Esophagus squamous epithelium (tissue), 5 donors: ENCODE measurements at regions not wholly inside any gene's neighbourhood (a gene's known extent, or its start where the extent isn't known, plus 50 kb on each side); places are given as distances from the start of the nearest gene placed in this dataset.
"Not testable (repeated sequence)": the region's sequence is repeated elsewhere in the genome, so short reads cannot be mapped to it uniquely, and the experiment has no call there.

Source experiments
- DNase-seq: peaks from one replicate; lab custom pipeline; 2025; lab: John Stamatoyannopoulos, UW
- H3K27ac ChIP-seq, 4 donors: fragments of 200-600 bp; sonication (generic); one replicate each; pipeline ENCODE4 v1.5.1; 2016 to 2019; ENCODE audit warnings: mild to moderate bottlenecking in 1 of 4
- H3K27me3 ChIP-seq, 4 donors: fragments of 200-600 bp; sonication (generic); 1 replicate in 3 of 4; 2 replicates in 1 of 4; pipeline versions ENCODE4 v1.5.1 to v1.6.0; 2017 to 2021; ENCODE audit warnings: antibody characterized with exemption in 1 of 4
- H3K36me3 ChIP-seq, 3 donors: fragments of 200-600 bp; sonication (generic); one replicate each; pipeline ENCODE4 v1.5.1; 2016 to 2019
- H3K4me1 ChIP-seq, 3 donors: fragments of 200-600 bp; sonication (generic); one replicate each; pipeline ENCODE4 v1.5.1; 2017 to 2019
- H3K4me3 ChIP-seq, 4 donors: fragments of 200-600 bp; sonication (generic); 1 replicate in 3 of 4; 2 replicates in 1 of 4; pipeline ENCODE4 v1.5.1; 2016 to 2019; ENCODE audit warnings: mild to moderate bottlenecking in 2 of 4, moderate library complexity in 1 of 4
- H3K9me3 ChIP-seq, 3 donors: fragments of 200-600 bp; sonication (generic); one replicate each; pipeline ENCODE4 v1.5.1; 2016 to 2019
- CTCF ChIP-seq, 6 experiments: fragments of 450-650 bp in 4 of 6; fragments of 200-600 bp in 2 of 6; sonication (generic) in 2 of 6; IDR thresholded peaks; one replicate each; pipeline ENCODE4 v1.5.1; 2016 to 2019; ENCODE audit warnings: antibody characterized with exemption in 6 of 6, mild to moderate bottlenecking in 4 of 6, moderate library complexity in 4 of 6
- POLR2A ChIP-seq, 4 donors: fragments of 450-650 bp; IDR thresholded peaks; one replicate each; pipeline ENCODE4 v1.6.1; 2017; ENCODE audit warnings: antibody characterized with exemption in 4 of 4, mild to moderate bottlenecking in 4 of 4, moderate library complexity in 3 of 4
- WGBS, 2 donors: methylation state at CpG; one replicate each; pipeline ENCODE4 v1.1.5; 2018; 5-methylcytosine and 5-hydroxymethylcytosine counted together
- intact Hi-C: fragments of 100-400 bp; cut with DNase I; formaldehyde crosslinking; loops from one replicate; pipeline ENCODE4 v1.15.0; 2022
- donor health status: DM: yes; HTN: yes; CAD: no.

GRCh38 chr11:49817705-49818430, 134.3 kb upstream of the OR4C13 start:
- H3K4me3 ChIP-seq, intact Hi-C loops, H3K9me3 ChIP-seq, H3K27me3 ChIP-seq, H3K36me3 ChIP-seq, H3K4me1 ChIP-seq, H3K27ac ChIP-seq, DNase-seq: not testable (repeated sequence)
- WGBS, 2 donors = 90% methylated on average over 35 to 40 of the region's 43 CpGs

- 71 to 83% methylated on average over 6 of the region's 6 CpGs for WGBS, 2 donors
- H3K27me3 ChIP-seq, H3K9me3 ChIP-seq, H3K4me3 ChIP-seq, H3K27ac ChIP-seq, H3K4me1 ChIP-seq, intact Hi-C loops, DNase-seq, H3K36me3 ChIP-seq: not testable (repeated sequence)
Measured at GRCh38 chr11:49823188-49823587, 129.0 kb upstream of the OR4C13 start.

- 78 to 87% methylated on average over 11 to 12 of the region's 29 CpGs for WGBS, 2 donors
- H3K27ac ChIP-seq, DNase-seq: not testable (repeated sequence)
Measured at GRCh38 chr11:49850541-49850940, 101.7 kb upstream of the OR4C13 start.

GRCh38 chr11:49851511-49851910, 100.7 kb upstream of the OR4C13 start:
- WGBS, 2 donors = 88 to 92% methylated on average over 2 to 20 of the region's 31 CpGs
- DNase-seq = no peak

More at GRCh38 chr11:49850541-49850940, 101.7 kb upstream of the OR4C13 start:
- H3K36me3 ChIP-seq, H3K4me1 ChIP-seq, intact Hi-C loops, H3K27me3 ChIP-seq, H3K4me3 ChIP-seq: not testable (repeated sequence)
- H3K9me3 ChIP-seq = peaks cover 0 to 20% (median 10%) of the 10 kb centered on the region in 3 donors

GRCh38 chr11:49851971-49852389, 100.2 kb upstream of the OR4C13 start:
- H3K36me3 ChIP-seq = no peaks in the 10 kb centered on the region
- H3K4me1 ChIP-seq = no peaks in the 10 kb centered on the region
- H3K27me3 ChIP-seq = no peaks in the 10 kb centered on the region
- DNase-seq = no peak
- no peak overlapping the region for H3K4me3 ChIP-seq
- no peak overlapping the region for H3K27ac ChIP-seq
- WGBS, 2 donors = no CpG with 5 or more reads among the region's 35 CpGs
- TF ChIP-seq POLR2A (IDR thresholded peaks at IDR 0.05) = no peak
- TF ChIP-seq CTCF (IDR thresholded peaks at IDR 0.05) = no peak
- peaks cover 0 to 20% (median 10%) of the 10 kb centered on the region in 3 donors for H3K9me3 ChIP-seq
- intact Hi-C loops = no loop called here

More at GRCh38 chr11:49851511-49851910, 100.7 kb upstream of the OR4C13 start:
- TF ChIP-seq POLR2A (IDR thresholded peaks at IDR 0.05) = no peak
- TF ChIP-seq CTCF (IDR thresholded peaks at IDR 0.05) = no peak
- H3K27ac ChIP-seq = no peak overlapping the region
- intact Hi-C loops = no loop called here
- peaks cover 0 to 20% (median 10%) of the 10 kb centered on the region in 3 donors for H3K9me3 ChIP-seq
- H3K36me3 ChIP-seq = no peaks in the 10 kb centered on the region
- no peak overlapping the region for H3K4me3 ChIP-seq
- H3K27me3 ChIP-seq = no peaks in the 10 kb centered on the region
- H3K4me1 ChIP-seq = no peaks in the 10 kb centered on the region

GRCh38 chr11:49888875-49889274, 63.3 kb upstream of the OR4C13 start:
- intact Hi-C loops, H3K27ac ChIP-seq, H3K9me3 ChIP-seq, H3K27me3 ChIP-seq, DNase-seq, H3K4me1 ChIP-seq, H3K4me3 ChIP-seq, H3K36me3 ChIP-seq: not testable (repeated sequence)
- WGBS, 2 donors = 46 to 89% methylated on average over 2 to 6 of the region's 6 CpGs

- H3K4me1 ChIP-seq, DNase-seq, H3K4me3 ChIP-seq, H3K27ac ChIP-seq, intact Hi-C loops, H3K27me3 ChIP-seq, H3K36me3 ChIP-seq: not testable (repeated sequence)
- 32 to 82% methylated on average over 2 to 10 of the region's 57 CpGs for WGBS, 2 donors
- H3K9me3 ChIP-seq = peaks cover 0 to 13% (median 0%) of the 10 kb centered on the region in 3 donors
Measured at GRCh38 chr11:49891910-49892671, 60.1 kb upstream of the OR4C13 start.

GRCh38 chr11:49893442-49893841, 58.7 kb upstream of the OR4C13 start:
- H3K27ac ChIP-seq, H3K4me3 ChIP-seq, DNase-seq, intact Hi-C loops, H3K27me3 ChIP-seq, H3K36me3 ChIP-seq, H3K4me1 ChIP-seq: not testable (repeated sequence)
- peaks cover 0 to 15% (median 0%) of the 10 kb centered on the region in 3 donors for H3K9me3 ChIP-seq
- WGBS, 2 donors = 77 to 85% methylated on average over 10 to 13 of the region's 29 CpGs
